DMS 273 (cell line): ENCODE measurements at regions not wholly inside any gene's neighbourhood (a gene's known extent, or its start where the extent isn't known, plus 50 kb on each side); places are given as distances from the start of the nearest gene placed in this dataset.

Experiments used
- DNase-seq: peaks from one replicate; lab custom pipeline; 2025; ENCODE audit not compliant: unreplicated experiment; lab: John Stamatoyannopoulos, UW

- DNase-seq = no peak
Measured at GRCh38 chr5:63727583-63727982, 234.7 kb downstream of the HTR1A start.

- DNase-seq = no peak
Measured at GRCh38 chr5:63726496-63726895, 235.7 kb downstream of the HTR1A start.

- DNase-seq = no peak
Measured at GRCh38 chr5:63719147-63719546, 243.1 kb downstream of the HTR1A start.

- no peak for DNase-seq
Measured at GRCh38 chr5:63700241-63700640, 262.0 kb downstream of the HTR1A start.

GRCh38 chr5:63697811-63698210 lies 264.4 kb downstream of the HTR1A start:
- DNase-seq = no peak

GRCh38 chr5:63690546-63690945 lies 271.7 kb downstream of the HTR1A start:
- DNase-seq = no peak

GRCh38 chr5:63687854-63688516 lies 274.3 kb downstream of the HTR1A start:
- DNase-seq = no peak

GRCh38 chr5:63686938-63687337 lies 275.3 kb downstream of the HTR1A start:
- peak; percentile 63 for DNase-seq

- no peak for DNase-seq
Measured at GRCh38 chr5:63686181-63686580, 276.1 kb downstream of the HTR1A start.

GRCh38 chr5:63685454-63685853 lies 276.8 kb downstream of the HTR1A start:
- DNase-seq = no peak

- DNase-seq = no peak
Measured at GRCh38 chr5:63674881-63675280, 287.4 kb downstream of the HTR1A start.

GRCh38 chr5:63655043-63655442 lies 307.2 kb downstream of the HTR1A start:
- no peak for DNase-seq

GRCh38 chr5:63650581-63650980 lies 311.7 kb downstream of the HTR1A start:
- no peak for DNase-seq

- peak; percentile 4 for DNase-seq
Measured at GRCh38 chr5:63648376-63648775, 313.9 kb downstream of the HTR1A start.

GRCh38 chr5:63629951-63630630 lies 332.2 kb downstream of the HTR1A start:
- no peak for DNase-seq

GRCh38 chr5:63613442-63613841 lies 348.8 kb downstream of the HTR1A start:
- no peak for DNase-seq

- no peak for DNase-seq
Measured at GRCh38 chr5:63603996-63604395, 358.2 kb downstream of the HTR1A start.

- no peak for DNase-seq
Measured at GRCh38 chr5:63602971-63603370, 359.3 kb downstream of the HTR1A start.

- no peak for DNase-seq
Measured at GRCh38 chr5:63596254-63596653, 366.0 kb downstream of the HTR1A start.

GRCh38 chr5:63573380-63573779 lies 388.9 kb downstream of the HTR1A start:
- no peak for DNase-seq

GRCh38 chr5:63572740-63573139 lies 389.5 kb downstream of the HTR1A start:
- no peak for DNase-seq

- no peak for DNase-seq
Measured at GRCh38 chr5:63570752-63571151, 391.5 kb downstream of the HTR1A start.

- no peak for DNase-seq
Measured at GRCh38 chr5:63564789-63565188, 397.5 kb downstream of the HTR1A start.
